ENCODE measurements at regions not wholly inside any gene's neighbourhood (a gene's known extent, or its start where the extent isn't known, plus 50 kb on each side); places are given as distances from the start of the nearest gene placed in this dataset.

DNA sequence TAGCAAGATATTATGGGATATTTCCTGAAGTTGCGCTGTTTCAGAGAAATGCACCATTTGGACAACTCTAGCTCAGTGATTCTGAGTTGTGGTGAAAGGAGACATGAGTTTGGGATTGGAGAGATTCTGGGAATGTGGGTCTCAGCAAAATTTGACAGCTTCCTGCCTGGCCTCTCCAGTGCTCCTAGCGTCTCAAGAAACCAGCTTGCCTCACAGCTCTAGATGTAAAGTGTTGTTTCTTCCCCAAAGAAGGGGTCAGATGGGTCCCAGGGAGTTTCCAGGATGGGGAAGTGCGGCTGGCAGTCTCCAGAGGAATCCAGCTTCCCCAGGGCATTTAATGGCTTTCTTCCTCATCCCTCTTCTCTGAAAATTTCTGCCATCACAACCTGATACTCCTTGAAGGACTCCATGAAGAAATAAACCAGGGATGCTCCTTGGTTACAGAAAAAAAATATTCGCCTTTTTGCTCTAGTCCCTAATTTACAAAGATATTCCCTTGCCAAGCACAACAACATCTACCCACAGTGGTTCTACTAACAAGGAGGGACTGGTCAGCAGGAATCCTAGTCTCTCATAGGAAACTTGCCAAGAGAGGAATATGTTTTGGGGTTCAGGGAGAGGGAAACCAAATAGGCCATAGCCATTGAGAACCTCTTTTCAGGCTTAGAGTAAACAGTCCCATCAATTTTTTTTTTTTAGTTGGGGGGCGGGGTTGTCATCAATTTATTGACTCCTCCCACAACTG lies 185.4 kb upstream of the E2F8 start:
- DNase-seq, result peak in 1 of 7 donors; percentile 17
- intact Hi-C loops (cut with DNase I), result no loop called here
- Histone ChIP-seq H3K27me3 (no peaks in the 10 kb centered on the region), H3K27ac (peak overlapping the region in 1 of 5 donors; percentile 14), H3K36me3 (replicated peaks in 1 of 2) (no peaks in the 10 kb centered on the region), H3K9me3 (replicated peaks in 1 of 3) (no peaks in the 10 kb centered on the region), H3K4me3 (no peak overlapping the region), H3K4me1 (replicated peaks in 1 of 2) (peaks cover 0 to 5% of the 10 kb centered on the region in 2 donors)
- 49 to 70% (median 62%) methylated on average over 5 of the region's 5 CpGs for WGBS, 4 donors
- no peak for TF ChIP-seq POLR2A (IDR thresholded peaks at IDR 0.05)

DNA sequence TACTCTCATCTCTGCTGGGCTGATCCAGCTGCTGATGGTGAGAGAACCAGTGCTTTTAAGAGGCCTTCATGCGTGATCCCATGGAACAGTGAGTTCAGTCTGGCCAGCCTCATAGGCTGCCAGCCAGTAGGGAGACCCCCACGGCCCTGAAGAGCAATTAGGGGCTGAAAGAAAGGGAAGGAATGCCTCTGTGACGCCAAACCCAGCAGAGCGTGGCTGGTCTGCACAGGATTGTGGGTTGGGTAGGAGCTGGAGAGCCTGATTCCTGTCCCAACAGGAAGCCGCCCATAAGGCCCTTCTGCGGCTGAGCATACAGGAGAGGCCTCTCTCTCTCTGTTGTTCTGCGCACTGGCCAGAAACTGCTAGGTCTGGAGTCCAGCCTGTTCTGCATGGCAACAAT lies 181.5 kb upstream of the E2F8 start:
- Histone ChIP-seq H3K27ac (no peak overlapping the region), H3K4me3 (no peak overlapping the region), H3K9me3 (replicated peaks in 1 of 3) (no peaks in the 10 kb centered on the region), H3K27me3 (no peaks in the 10 kb centered on the region), H3K36me3 (replicated peaks in 1 of 2) (no peaks in the 10 kb centered on the region), H3K4me1 (replicated peaks in 1 of 2) (peaks cover 0 to 4% of the 10 kb centered on the region in 2 donors)
- DNase-seq, result no peak
- TF ChIP-seq POLR2A (IDR thresholded peaks at IDR 0.05), result no peak
- TF ChIP-seq, protein P1, sequence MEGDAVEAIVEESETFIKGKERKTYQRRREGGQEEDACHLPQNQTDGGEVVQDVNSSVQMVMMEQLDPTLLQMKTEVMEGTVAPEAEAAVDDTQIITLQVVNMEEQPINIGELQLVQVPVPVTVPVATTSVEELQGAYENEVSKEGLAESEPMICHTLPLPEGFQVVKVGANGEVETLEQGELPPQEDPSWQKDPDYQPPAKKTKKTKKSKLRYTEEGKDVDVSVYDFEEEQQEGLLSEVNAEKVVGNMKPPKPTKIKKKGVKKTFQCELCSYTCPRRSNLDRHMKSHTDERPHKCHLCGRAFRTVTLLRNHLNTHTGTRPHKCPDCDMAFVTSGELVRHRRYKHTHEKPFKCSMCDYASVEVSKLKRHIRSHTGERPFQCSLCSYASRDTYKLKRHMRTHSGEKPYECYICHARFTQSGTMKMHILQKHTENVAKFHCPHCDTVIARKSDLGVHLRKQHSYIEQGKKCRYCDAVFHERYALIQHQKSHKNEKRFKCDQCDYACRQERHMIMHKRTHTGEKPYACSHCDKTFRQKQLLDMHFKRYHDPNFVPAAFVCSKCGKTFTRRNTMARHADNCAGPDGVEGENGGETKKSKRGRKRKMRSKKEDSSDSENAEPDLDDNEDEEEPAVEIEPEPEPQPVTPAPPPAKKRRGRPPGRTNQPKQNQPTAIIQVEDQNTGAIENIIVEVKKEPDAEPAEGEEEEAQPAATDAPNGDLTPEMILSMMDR (IDR thresholded peaks at IDR 0.05), result no peak
- 74 to 86% (median 83%) methylated on average over 7 of the region's 7 CpGs for WGBS, 4 donors
- intact Hi-C loops (cut with DNase I), result no loop called here

DNA sequence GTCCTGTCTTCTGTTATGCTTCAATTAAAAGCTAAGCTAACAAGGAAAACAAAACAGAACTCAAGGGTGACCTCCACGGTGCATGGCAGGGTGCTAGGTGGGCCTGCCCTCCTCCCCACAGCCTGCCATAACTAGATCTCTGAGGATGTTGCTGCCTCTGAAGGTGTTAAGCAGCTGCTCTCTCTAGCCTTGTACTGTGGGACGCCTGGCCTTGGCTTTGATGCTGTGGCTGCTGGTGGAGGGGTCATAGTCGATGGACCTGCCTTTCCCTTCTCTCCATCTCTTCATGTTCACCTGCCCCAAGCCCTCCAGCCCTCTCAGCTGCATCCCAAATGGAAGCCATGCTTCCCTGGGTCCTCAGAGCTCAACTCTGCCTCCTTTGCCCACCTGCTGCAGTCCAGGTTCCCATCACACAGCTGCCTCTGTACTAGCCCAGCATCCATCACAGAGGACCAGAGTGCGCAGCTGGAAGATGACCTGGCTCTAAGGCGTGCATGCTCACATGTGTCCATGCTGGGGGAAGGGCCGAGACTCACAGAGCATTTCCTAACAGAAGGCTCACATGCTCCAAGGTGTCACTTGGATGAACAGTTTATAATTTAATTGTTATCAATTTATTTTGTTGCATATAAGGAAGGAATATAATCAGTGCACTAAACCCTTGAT lies 180.3 kb upstream of the E2F8 start:
- WGBS, 4 donors, result 58 to 69% (median 65%) methylated on average over 6 of the region's 6 CpGs
- intact Hi-C loops (cut with DNase I), result no loop called here
- no peak for TF ChIP-seq POLR2A (IDR thresholded peaks at IDR 0.05)
- TF ChIP-seq, protein P1 (IDR thresholded peaks at IDR 0.05), result no peak

DNA sequence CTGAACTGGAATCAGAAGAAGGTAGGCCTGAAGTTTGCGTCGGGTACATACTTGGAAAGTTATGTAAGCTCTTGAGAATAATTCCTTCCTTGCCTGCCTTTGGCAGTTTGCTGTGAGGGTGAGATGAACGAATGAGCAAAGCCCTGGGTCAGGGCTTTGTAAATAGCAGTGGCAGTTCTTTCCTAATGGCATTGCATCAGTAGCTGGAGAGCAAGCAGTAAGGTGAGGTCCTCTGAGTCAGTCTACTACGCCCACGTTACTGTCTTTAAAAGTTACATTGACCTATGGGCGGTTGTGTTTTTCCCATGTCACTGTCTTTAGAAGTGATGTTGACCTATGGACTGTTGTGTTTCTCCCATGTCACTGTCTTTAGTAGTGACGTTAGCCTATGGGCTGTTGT lies 179.1 kb upstream of the E2F8 start:
- no peak for TF ChIP-seq POLR2A (IDR thresholded peaks at IDR 0.05)
- TF ChIP-seq, protein P1 (IDR thresholded peaks at IDR 0.05), result no peak
- H3K9me3 ChIP-seq (replicated peaks in 1 of 3), result no peaks in the 10 kb centered on the region
- no peak for DNase-seq
- H3K36me3 ChIP-seq (replicated peaks in 1 of 2), result no peaks in the 10 kb centered on the region
- no peaks in the 10 kb centered on the region for H3K27me3 ChIP-seq
- H3K27ac ChIP-seq, result peak overlapping the region in 1 of 5 donors; percentile 47
- no peak overlapping the region for H3K4me3 ChIP-seq
- intact Hi-C loops (cut with DNase I), result no loop called here
- WGBS, 4 donors, result 65 to 81% (median 78%) methylated on average over 7 of the region's 7 CpGs
- H3K4me1 ChIP-seq (replicated peaks in 1 of 2), result no peaks in the 10 kb centered on the region

More for the DNA sequence above, 180.3 kb upstream of the E2F8 start:
- Histone ChIP-seq H3K4me1 (replicated peaks in 1 of 2) (no peaks in the 10 kb centered on the region), H3K27me3 (no peaks in the 10 kb centered on the region), H3K9me3 (replicated peaks in 1 of 3) (no peaks in the 10 kb centered on the region), H3K27ac (no peak overlapping the region), H3K4me3 (no peak overlapping the region), H3K36me3 (replicated peaks in 1 of 2) (no peaks in the 10 kb centered on the region)
- no peak for DNase-seq

Measured in adrenal gland (tissue), 9 donors.